Memory B cell (primary cell): ENCODE measurements at regions not wholly inside any gene's neighbourhood (a gene's known extent, or its start where the extent isn't known, plus 50 kb on each side); places are given as distances from the start of the nearest gene placed in this dataset.

Source experiments
- ATAC-seq: fragments of 150-1000 bp; cut with Tn5 transposase; 2 replicates; pipeline ENCODE4 v1.10.0; 2021; ENCODE audit warnings: low read depth, mild to moderate bottlenecking, moderate library complexity
- DNase-seq, 2 donors: peaks; one replicate each; pipeline ENCODE4 v3.0.0; 2022; ENCODE audit warnings: low spot score in 2 of 2
- H3K27ac Mint-ChIP-seq: one replicate; pipeline ENCODE4 v1.8.0; 2022; ENCODE audit warnings: mild to moderate bottlenecking, moderate library complexity, mixed read lengths
- H3K27me3 Mint-ChIP-seq: one replicate; pipeline ENCODE4 v1.8.0; 2022; ENCODE audit warnings: mixed read lengths
- H3K36me3 Mint-ChIP-seq: one replicate; pipeline ENCODE4 v1.8.0; 2022; ENCODE audit warnings: mild to moderate bottlenecking, mixed read lengths
- H3K4me1 Mint-ChIP-seq: one replicate; pipeline ENCODE4 v1.8.0; 2022; ENCODE audit warnings: mixed read lengths
- H3K4me3 Mint-ChIP-seq: one replicate; pipeline ENCODE4 v1.8.0; 2022; ENCODE audit warnings: mild to moderate bottlenecking, moderate library complexity, mixed read lengths
- H3K9me3 Mint-ChIP-seq: one replicate; pipeline ENCODE4 v1.8.0; 2022; ENCODE audit warnings: mixed read lengths

GRCh38 chr1:36554323-36554628, 71.6 kb upstream of the CSF3R start:
- no peak overlapping the region for H3K27ac Mint-ChIP-seq
- no peaks in the 10 kb centered on the region for H3K36me3 Mint-ChIP-seq
- no peak overlapping the region for H3K4me3 Mint-ChIP-seq
- no peak for ATAC-seq
- H3K4me1 Mint-ChIP-seq, result peaks cover 4% of the 10 kb centered on the region
- no peaks in the 10 kb centered on the region for H3K9me3 Mint-ChIP-seq
- peaks cover 21% of the 10 kb centered on the region for H3K27me3 Mint-ChIP-seq
- DNase-seq, result no peak

- Mint-ChIP-seq H3K4me3 (no peak overlapping the region), H3K9me3 (no peaks in the 10 kb centered on the region), H3K27me3 (peaks cover 22% of the 10 kb centered on the region), H3K4me1 (peaks cover 4% of the 10 kb centered on the region), H3K27ac (no peak overlapping the region), H3K36me3 (no peaks in the 10 kb centered on the region)
- ATAC-seq, result peak; percentile 87
- peak; percentile 59 to 71 for DNase-seq
Measured at GRCh38 chr1:36553591-36554322, 71.0 kb upstream of the CSF3R start.

- H3K27ac Mint-ChIP-seq, result no peak overlapping the region
- no peaks in the 10 kb centered on the region for H3K4me1 Mint-ChIP-seq
- H3K36me3 Mint-ChIP-seq, result no peaks in the 10 kb centered on the region
- no peak for ATAC-seq
- H3K4me3 Mint-ChIP-seq, result no peak overlapping the region
- H3K9me3 Mint-ChIP-seq, result no peaks in the 10 kb centered on the region
- no peak for DNase-seq
- peaks cover 12% of the 10 kb centered on the region for H3K27me3 Mint-ChIP-seq
Measured at GRCh38 chr1:36542962-36543515, 60.3 kb upstream of the CSF3R start.

- H3K27ac Mint-ChIP-seq, result no peak overlapping the region
- DNase-seq (no peak), ATAC-seq (no peak)
- no peaks in the 10 kb centered on the region for H3K9me3 Mint-ChIP-seq
- H3K36me3 Mint-ChIP-seq, result no peaks in the 10 kb centered on the region
- H3K27me3 Mint-ChIP-seq, result peaks cover 16% of the 10 kb centered on the region
- H3K4me3 Mint-ChIP-seq, result no peak overlapping the region
- no peaks in the 10 kb centered on the region for H3K4me1 Mint-ChIP-seq
Measured at GRCh38 chr1:36542024-36542961, 59.6 kb upstream of the CSF3R start.

- no peak for DNase-seq
- H3K4me1 Mint-ChIP-seq, result no peaks in the 10 kb centered on the region
- H3K9me3 Mint-ChIP-seq, result no peaks in the 10 kb centered on the region
- peaks cover 20% of the 10 kb centered on the region for H3K27me3 Mint-ChIP-seq
- H3K4me3 Mint-ChIP-seq, result no peak overlapping the region
- no peak for ATAC-seq
- H3K27ac Mint-ChIP-seq, result no peak overlapping the region
- H3K36me3 Mint-ChIP-seq, result no peaks in the 10 kb centered on the region
Measured at GRCh38 chr1:36540056-36540455, 57.3 kb upstream of the CSF3R start.

- peaks cover 20% of the 10 kb centered on the region for H3K27me3 Mint-ChIP-seq
- H3K4me3 Mint-ChIP-seq, result no peak overlapping the region
- no peak overlapping the region for H3K27ac Mint-ChIP-seq
- H3K4me1 Mint-ChIP-seq, result no peaks in the 10 kb centered on the region
- no peak for DNase-seq
- H3K9me3 Mint-ChIP-seq, result no peaks in the 10 kb centered on the region
- no peak for ATAC-seq
- no peaks in the 10 kb centered on the region for H3K36me3 Mint-ChIP-seq
Measured at GRCh38 chr1:36539526-36539925, 56.8 kb upstream of the CSF3R start.

GRCh38 chr1:36537991-36538390, 55.3 kb upstream of the CSF3R start:
- Mint-ChIP-seq H3K27me3 (peaks cover 22% of the 10 kb centered on the region), H3K36me3 (peaks cover 3% of the 10 kb centered on the region), H3K4me1 (no peaks in the 10 kb centered on the region), H3K4me3 (no peak overlapping the region), H3K27ac (no peak overlapping the region), H3K9me3 (peaks cover 2% of the 10 kb centered on the region)
- DNase-seq, result no peak
- no peak for ATAC-seq

- H3K9me3 Mint-ChIP-seq, result peaks cover 4% of the 10 kb centered on the region
- no peak for DNase-seq
- no peak overlapping the region for H3K4me3 Mint-ChIP-seq
- H3K4me1 Mint-ChIP-seq, result no peaks in the 10 kb centered on the region
- H3K36me3 Mint-ChIP-seq, result peaks cover 3% of the 10 kb centered on the region
- peaks cover 22% of the 10 kb centered on the region for H3K27me3 Mint-ChIP-seq
- H3K27ac Mint-ChIP-seq, result no peak overlapping the region
- no peak for ATAC-seq
Measured at GRCh38 chr1:36537190-36537768, 54.6 kb upstream of the CSF3R start.

GRCh38 chr1:36536727-36537126, 54.0 kb upstream of the CSF3R start:
- no peak overlapping the region for H3K27ac Mint-ChIP-seq

GRCh38 chr1:36534711-36535412, 52.1 kb upstream of the CSF3R start:
- H3K4me1 Mint-ChIP-seq, result no peaks in the 10 kb centered on the region
- H3K4me3 Mint-ChIP-seq, result no peak overlapping the region
- peaks cover 4% of the 10 kb centered on the region for H3K9me3 Mint-ChIP-seq
- H3K27ac Mint-ChIP-seq, result no peak overlapping the region
- H3K36me3 Mint-ChIP-seq, result peaks cover 3% of the 10 kb centered on the region
- no peak for DNase-seq
- ATAC-seq, result no peak
- H3K27me3 Mint-ChIP-seq, result peaks cover 19% of the 10 kb centered on the region

More at GRCh38 chr1:36536727-36537126, 54.0 kb upstream of the CSF3R start:
- Mint-ChIP-seq H3K4me3 (no peak overlapping the region), H3K9me3 (peaks cover 4% of the 10 kb centered on the region), H3K36me3 (peaks cover 3% of the 10 kb centered on the region), H3K27me3 (peaks cover 22% of the 10 kb centered on the region), H3K4me1 (no peaks in the 10 kb centered on the region)
- no peak for ATAC-seq
- no peak for DNase-seq

GRCh38 chr1:36533897-36534296, 51.2 kb upstream of the CSF3R start:
- Mint-ChIP-seq H3K27me3 (peaks cover 14% of the 10 kb centered on the region), H3K36me3 (peaks cover 3% of the 10 kb centered on the region), H3K27ac (no peak overlapping the region), H3K4me1 (no peaks in the 10 kb centered on the region), H3K4me3 (no peak overlapping the region), H3K9me3 (peaks cover 4% of the 10 kb centered on the region)
- no peak for ATAC-seq
- no peak for DNase-seq

- H3K4me3 Mint-ChIP-seq, result no peak overlapping the region
- H3K36me3 Mint-ChIP-seq, result peaks cover 3% of the 10 kb centered on the region
- no peak for ATAC-seq
- DNase-seq, result no peak
- H3K9me3 Mint-ChIP-seq, result peaks cover 4% of the 10 kb centered on the region
- no peaks in the 10 kb centered on the region for H3K4me1 Mint-ChIP-seq
- peaks cover 14% of the 10 kb centered on the region for H3K27me3 Mint-ChIP-seq
- no peak overlapping the region for H3K27ac Mint-ChIP-seq
Measured at GRCh38 chr1:36532810-36533401, 50.2 kb upstream of the CSF3R start.
